HG03039 (cell line): ENCODE measurements at regions not wholly inside any gene's neighbourhood (a gene's known extent, or its start where the extent isn't known, plus 50 kb on each side); places are given as distances from the start of the nearest gene placed in this dataset.

Experiments
- ATAC-seq: cut with Tn5 transposase; IDR thresholded peaks from one replicate; pipeline ENCODE4 v1.9.1; 2021; ENCODE audit warnings: mild to moderate bottlenecking, moderate library complexity; ENCODE audit not compliant: unreplicated experiment

DNA sequence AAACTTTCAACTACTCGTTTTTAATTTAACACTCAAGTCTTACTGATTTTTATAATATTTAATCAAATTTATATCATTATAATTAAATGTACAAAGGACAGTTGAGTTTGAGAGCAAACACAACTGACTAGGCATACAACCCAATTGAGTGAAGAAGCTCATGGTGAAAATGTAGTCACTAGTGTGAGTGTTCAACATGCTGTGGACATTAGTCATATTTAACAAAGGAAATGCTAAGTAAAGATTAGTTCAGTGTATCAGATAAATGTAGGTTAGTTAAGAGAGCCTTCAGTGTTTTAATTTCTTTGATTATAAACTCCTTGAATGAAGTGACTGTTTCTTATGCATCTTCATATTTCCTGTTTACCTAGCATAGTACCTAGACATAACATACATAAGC, 444.2 kb upstream of the GOLIM4 start:
- no peak for ATAC-seq

GRCh38 chr3:168534761-168535160, 439.0 kb upstream of the GOLIM4 start:
- ATAC-seq = no peak

DNA sequence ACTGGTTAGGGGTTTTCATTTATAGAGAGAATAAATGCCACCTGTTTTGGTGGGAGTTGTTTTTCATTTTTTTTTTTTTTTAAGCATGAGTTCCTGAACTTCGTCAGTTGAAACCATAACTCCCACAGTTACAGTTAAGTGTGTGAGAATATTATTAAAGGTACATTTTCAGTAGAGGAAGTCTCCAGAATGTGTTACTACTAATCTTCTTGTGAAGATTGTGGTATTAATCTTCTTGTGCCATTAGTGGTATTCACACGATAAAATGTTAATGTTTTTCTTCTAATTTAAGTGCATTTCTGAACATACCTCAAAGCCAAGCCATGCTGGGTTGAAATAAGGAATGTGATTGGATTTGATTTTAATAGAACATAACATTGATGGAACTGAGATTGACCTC, 437.9 kb upstream of the GOLIM4 start:
- ATAC-seq = no peak

DNA sequence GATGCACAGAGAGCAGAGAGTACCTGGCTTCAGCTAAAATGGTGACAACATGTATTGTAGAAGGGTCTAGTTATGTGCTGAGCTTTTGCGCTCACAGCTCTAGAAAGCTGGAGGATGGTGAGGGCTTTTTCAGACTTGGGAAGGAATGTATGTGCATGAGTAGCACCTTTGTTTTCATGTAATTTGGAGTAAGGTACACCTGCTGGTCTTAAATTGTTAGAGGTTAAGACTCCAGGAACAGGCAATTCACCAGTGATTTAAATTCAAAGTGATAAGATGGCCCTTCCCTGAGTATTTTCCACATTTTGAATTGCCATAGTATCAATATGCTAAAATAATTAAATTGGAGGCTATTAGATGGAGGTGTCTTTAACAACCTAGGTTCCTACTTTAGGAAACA, 436.4 kb upstream of the GOLIM4 start:
- no peak for ATAC-seq

DNA sequence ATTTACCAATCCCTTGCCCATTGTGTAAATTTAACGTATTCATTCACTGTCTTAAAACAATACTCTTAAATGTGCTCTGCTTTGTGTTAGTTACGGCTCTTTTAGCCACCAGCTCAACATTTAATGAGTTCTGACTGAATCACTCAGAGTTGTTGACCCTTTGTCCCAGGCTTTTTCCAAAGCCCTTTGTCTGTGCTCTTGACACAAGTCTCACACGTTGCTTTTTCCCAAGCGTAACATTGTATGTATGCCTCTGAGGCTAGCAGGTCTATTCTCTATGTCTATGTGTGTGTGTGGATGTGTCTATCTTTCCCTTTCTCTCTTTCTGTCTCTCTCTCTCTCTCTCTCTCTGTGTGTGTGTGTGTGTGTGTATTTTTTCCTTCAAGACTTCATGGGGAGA, 435.4 kb upstream of the GOLIM4 start:
- ATAC-seq = no peak

- ATAC-seq = no peak
Measured at GRCh38 chr3:168524129-168524528, 428.4 kb upstream of the GOLIM4 start.

GRCh38 chr3:168517249-168518071, 421.7 kb upstream of the GOLIM4 start:
- peak; percentile 46 for ATAC-seq

- no peak for ATAC-seq
Measured at GRCh38 chr3:168514252-168514651, 418.5 kb upstream of the GOLIM4 start.

- ATAC-seq = no peak
Measured at GRCh38 chr3:168512802-168513201, 417.1 kb upstream of the GOLIM4 start.

- ATAC-seq = no peak
Measured at GRCh38 chr3:168511428-168512014, 415.8 kb upstream of the GOLIM4 start.

- ATAC-seq = no peak
Measured at GRCh38 chr3:168506589-168506988, 410.9 kb upstream of the GOLIM4 start.

GRCh38 chr3:168501570-168501969, 405.8 kb upstream of the GOLIM4 start:
- no peak for ATAC-seq

DNA sequence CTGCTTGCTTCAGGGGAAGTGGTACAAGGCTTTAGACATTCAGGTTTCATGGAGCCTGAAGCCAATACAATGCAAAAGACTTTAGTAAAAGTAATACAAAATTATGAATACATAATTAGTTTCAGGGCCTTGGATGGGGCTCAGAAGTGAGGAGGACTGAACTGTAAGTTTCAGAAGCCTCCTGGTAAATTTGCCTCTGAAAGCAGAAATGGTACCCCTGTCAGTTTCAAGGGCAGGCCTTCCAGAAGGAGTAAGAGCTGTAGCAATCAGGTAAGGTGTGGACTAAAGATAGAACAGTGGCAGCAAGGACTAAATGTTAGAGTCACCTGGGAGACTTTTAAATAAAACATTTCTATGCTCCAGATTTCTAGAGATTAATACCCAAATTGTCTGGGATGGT, 402.5 kb upstream of the GOLIM4 start:
- no peak for ATAC-seq

DNA sequence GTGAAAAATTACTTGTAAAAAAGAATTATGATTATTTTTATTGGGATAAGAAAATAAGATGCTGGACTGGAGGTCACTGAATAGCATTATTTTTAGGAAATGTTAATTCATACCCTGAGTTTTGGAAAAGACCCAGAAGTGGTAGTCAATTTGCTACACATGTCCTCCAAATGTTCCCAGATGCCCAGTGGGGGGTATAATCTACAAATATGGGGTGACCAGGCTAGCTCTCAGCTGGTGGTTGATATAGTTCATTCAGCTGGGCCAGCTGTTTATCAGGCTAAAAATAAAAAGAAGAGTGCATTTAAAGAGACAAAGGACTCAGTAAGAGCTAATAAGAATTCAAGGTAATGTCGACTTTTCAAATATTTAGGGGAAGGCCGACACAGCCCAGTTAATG, 402.0 kb upstream of the GOLIM4 start:
- ATAC-seq = no peak

- ATAC-seq = no peak
Measured at GRCh38 chr3:168497183-168497582, 401.5 kb upstream of the GOLIM4 start.

DNA sequence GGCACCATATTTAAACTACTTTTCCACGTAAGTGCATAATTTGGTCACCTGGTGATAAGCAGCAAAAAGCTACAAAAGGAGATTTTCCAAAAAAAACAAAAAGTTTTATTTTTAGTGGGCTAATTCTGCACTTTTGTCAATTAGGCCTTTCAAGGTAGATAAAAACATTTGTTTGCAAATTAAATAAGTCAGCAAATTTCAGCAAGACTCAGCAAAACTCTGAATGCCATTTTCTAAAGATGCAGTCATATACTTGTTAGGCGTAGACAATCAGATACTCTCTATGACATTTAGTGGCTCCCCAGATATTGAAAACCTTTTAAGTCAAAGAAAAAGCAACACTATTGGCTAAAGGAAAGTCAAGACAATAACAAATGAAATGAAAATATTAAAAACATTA, 400.2 kb upstream of the GOLIM4 start:
- ATAC-seq = no peak

DNA sequence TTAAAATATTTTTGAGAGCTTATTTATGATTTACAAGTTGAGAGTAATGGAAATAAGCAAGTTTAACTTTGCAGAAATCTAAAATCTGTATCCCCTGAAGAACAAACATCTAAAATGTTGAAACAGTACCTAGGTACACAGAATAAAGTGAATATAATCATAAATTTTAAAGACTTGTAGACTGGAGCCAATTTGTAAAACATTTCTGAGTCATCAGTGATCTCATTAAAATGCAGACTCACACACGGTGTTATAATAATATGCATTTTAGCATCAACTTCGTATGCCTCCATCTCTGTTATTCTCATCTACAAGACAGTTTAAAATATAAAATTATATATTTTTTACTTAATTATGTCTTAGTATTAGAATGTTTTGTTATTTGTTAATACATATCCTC, 399.5 kb upstream of the GOLIM4 start:
- no peak for ATAC-seq

GRCh38 chr3:168493412-168494205, 397.9 kb upstream of the GOLIM4 start:
- ATAC-seq = no peak

DNA sequence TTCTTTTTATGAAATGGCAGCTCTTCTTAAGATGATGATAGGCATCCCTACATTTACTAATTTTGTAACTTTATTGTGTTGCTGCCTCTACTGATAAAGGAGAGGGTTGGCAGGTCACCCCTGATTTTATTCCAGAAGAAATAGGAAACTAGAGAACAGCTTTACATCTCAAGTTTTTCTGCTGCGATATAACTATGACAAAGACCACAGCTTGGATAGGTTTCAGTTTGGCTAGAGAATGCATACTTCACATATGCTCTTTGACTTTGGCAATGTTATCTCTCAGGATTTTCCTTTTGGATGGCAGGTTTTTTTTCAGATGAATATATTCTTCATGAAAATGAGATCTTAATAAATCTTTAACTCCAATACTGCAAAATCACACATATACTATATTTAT, 395.3 kb upstream of the GOLIM4 start:
- ATAC-seq = no peak

GRCh38 chr3:168489301-168489700, 393.6 kb upstream of the GOLIM4 start:
- no peak for ATAC-seq

GRCh38 chr3:168485936-168486335, 390.2 kb upstream of the GOLIM4 start:
- ATAC-seq = no peak
